ENCODE measurements at regions not wholly inside any gene's neighbourhood (a gene's known extent, or its start where the extent isn't known, plus 50 kb on each side); places are given as distances from the start of the nearest gene placed in this dataset.

DNA sequence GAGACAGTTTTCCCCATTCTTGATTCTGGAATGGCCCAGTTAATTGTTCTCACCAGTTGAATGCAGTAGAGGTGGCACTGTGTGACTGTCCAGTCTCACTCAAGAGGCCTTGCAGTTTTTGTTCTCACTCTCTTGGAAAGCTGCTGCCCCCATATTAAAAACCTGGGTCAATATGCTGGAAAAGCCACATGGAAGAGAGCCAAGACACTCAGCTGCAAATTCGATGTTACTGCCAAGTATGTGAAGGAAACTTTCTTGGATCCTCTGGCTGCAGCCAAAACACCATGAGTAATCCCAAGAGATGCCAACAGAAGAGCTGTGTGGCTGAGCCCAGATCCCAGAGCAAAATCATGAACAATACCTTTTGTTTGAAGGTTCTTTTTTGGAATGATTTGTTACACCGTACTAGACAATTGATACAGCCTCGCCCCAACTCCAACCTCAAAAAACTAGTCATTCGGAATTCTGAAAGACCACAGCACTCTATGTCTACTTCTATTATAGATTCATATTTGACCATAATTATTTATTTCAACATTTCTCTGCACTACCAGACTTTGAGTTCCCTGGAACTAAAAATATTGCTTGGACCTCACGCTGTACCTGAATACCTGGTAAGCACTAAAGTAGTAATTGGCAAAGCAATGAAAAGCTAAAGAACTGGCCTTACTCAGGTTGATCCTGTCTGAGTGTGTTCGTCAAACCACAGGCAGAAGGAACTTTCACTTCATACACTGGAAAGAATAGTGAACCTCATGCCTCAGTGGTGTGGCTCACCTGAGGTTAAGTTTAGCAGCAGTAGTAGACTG, 378.8 kb downstream of the ETS1 start:
- DNase-seq (ENCODE audit: insufficient read length, low spot score) (no peak), FAIRE-seq (no peak)
- TF ChIP-seq CTCF (IDR thresholded peaks at IDR 0.05; ENCODE audit: insufficient read depth, missing control alignments) = no peak

DNA sequence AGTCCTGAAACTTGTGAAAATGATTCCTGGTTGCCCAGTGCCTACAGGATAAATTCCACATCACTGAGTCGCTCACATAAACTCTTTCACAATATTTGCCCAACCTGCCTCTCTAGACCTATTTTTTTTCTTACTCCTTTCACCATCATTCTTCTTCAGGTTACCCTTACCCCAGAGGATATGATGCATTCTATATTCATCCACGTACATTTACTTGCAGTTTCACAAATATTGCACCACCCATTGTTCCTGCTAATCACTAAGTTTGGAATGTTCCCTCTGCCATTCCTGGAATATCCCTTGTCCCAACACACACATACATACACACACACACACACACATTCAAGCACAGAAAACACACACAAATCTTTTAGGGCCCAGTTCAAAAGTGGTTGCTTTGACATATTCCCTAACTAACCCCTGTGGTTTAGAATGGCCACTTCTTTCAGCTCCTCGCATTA, 379.5 kb downstream of the ETS1 start:
- FAIRE-seq (no peak), DNase-seq (ENCODE audit: insufficient read length, low spot score) (no peak)

GRCh38 chr11:128206461-128206860, 380.9 kb downstream of the ETS1 start:
- no peak for TF ChIP-seq CTCF (IDR thresholded peaks at IDR 0.05; ENCODE audit: insufficient read depth, missing control alignments)
- FAIRE-seq = no peak
- no peak for DNase-seq (ENCODE audit: insufficient read length, low spot score)

More for the DNA sequence above, 379.5 kb downstream of the ETS1 start:
- no peak for TF ChIP-seq CTCF (IDR thresholded peaks at IDR 0.05; ENCODE audit: insufficient read depth, missing control alignments)

DNA sequence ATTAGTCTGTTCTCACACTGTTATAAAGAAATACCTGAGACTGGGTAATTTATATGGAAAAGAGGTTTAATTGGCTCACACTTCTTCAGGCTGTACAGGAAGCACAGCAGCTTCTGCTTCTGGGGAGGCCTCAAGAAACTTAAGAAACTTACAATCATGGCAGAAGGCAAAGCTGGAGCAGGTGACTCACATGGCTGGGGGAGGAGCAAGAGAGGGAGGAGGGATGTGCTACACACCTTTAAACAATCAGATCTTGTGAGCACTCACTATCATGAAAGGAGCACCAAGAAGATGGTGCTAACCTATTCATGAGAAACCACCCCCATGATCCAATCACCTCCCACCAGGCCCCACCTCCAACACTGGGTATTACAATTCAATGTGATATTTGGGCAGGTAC, 381.6 kb downstream of the ETS1 start:
- DNase-seq (ENCODE audit: insufficient read length, low spot score) = no peak
- no peak for TF ChIP-seq CTCF (IDR thresholded peaks at IDR 0.05; ENCODE audit: insufficient read depth, missing control alignments)
- FAIRE-seq = no peak

- no peak for FAIRE-seq
- TF ChIP-seq CTCF (IDR thresholded peaks at IDR 0.05; ENCODE audit: insufficient read depth, missing control alignments) = no peak
Observed at GRCh38 chr11:128204898-128205297, 382.5 kb downstream of the ETS1 start.

DNA sequence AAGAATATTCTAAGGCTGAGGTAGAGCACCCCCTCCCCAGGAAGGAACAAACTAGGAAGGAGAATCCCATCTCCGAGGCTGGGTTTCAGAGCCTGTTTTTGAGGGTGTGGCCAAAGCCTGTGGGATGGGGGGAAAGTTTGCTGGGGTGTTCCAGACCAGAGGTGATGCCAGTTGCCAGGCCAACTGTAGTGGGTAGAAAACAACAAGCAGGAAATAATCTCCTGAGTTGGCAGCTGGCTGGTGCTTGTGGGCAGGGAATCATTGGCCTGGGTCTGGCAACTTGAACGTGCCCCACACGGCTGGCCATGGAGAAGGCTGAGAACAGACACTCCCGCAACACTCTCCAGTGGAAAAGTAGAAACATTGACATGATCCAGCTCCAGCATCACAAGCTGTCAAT, 385.6 kb downstream of the ETS1 start:
- FAIRE-seq = no peak
- no peak for TF ChIP-seq CTCF (IDR thresholded peaks at IDR 0.05; ENCODE audit: insufficient read depth, missing control alignments)
- no peak for DNase-seq (ENCODE audit: insufficient read length, low spot score)

More at GRCh38 chr11:128204898-128205297, 382.5 kb downstream of the ETS1 start:
- no peak for DNase-seq (ENCODE audit: insufficient read length, low spot score)

DNA sequence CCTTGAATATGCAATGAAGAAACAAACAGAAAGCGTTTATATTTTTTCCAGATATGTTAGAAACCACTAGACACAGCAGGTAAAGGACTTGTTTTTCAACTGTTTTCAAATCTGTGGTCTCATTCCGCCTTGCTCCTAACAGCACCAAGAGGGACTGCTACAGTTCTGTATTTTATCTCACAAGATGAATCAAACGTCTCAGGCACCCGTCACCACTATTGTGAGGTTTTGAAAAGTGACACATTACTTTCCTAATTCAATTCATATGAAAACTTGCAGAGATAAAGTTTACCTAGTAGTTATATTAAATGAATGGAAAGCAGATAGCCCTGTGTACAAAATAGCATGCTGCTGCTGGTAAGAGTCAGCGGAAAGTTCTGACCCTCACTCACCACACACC, 386.3 kb downstream of the ETS1 start:
- no peak for TF ChIP-seq CTCF (IDR thresholded peaks at IDR 0.05; ENCODE audit: insufficient read depth, missing control alignments)
- no peak for FAIRE-seq
- no peak for DNase-seq (ENCODE audit: insufficient read length, low spot score)
